Suppressor macrophage treated with lipopolysaccharide for 1 hour (primary cell): ENCODE measurements at regions not wholly inside any gene's neighbourhood (a gene's known extent, or its start where the extent isn't known, plus 50 kb on each side); places are given as distances from the start of the nearest gene placed in this dataset.

ENCODE experiments used
- DNase-seq, 3 donors: peaks; one replicate each; pipeline ENCODE4 v3.0.0-alpha.2; 2020 to 2022

- DNase-seq, result no peak
Measured at GRCh38 chr22:48256776-48257684, 1494.6 kb downstream of the TBC1D22A start.

GRCh38 chr22:48256041-48256739 is 1493.7 kb downstream of the TBC1D22A start:
- DNase-seq, result no peak

GRCh38 chr22:48254311-48254873 is 1491.9 kb downstream of the TBC1D22A start:
- no peak for DNase-seq

- DNase-seq, result no peak
Measured at GRCh38 chr22:48253573-48253972, 1491.1 kb downstream of the TBC1D22A start.

GRCh38 chr22:48253136-48253535 is 1490.7 kb downstream of the TBC1D22A start:
- DNase-seq, result no peak

- no peak for DNase-seq
Measured at GRCh38 chr22:48251629-48252028, 1489.2 kb downstream of the TBC1D22A start.

- no peak for DNase-seq
Measured at GRCh38 chr22:48250937-48251530, 1488.6 kb downstream of the TBC1D22A start.

GRCh38 chr22:48250286-48250895 is 1487.9 kb downstream of the TBC1D22A start:
- DNase-seq, result no peak

GRCh38 chr22:48249713-48250268 is 1487.3 kb downstream of the TBC1D22A start:
- DNase-seq, result no peak

- DNase-seq, result no peak
Measured at GRCh38 chr22:48248901-48249455, 1486.5 kb downstream of the TBC1D22A start.

GRCh38 chr22:48247829-48248228 is 1485.4 kb downstream of the TBC1D22A start:
- no peak for DNase-seq

- DNase-seq, result no peak
Measured at GRCh38 chr22:48245196-48245485, 1482.7 kb downstream of the TBC1D22A start.

- DNase-seq, result no peak
Measured at GRCh38 chr22:48244388-48245195, 1482.1 kb downstream of the TBC1D22A start.

GRCh38 chr22:48242461-48242864 is 1480.0 kb downstream of the TBC1D22A start:
- no peak for DNase-seq

GRCh38 chr22:48241658-48242057 is 1479.2 kb downstream of the TBC1D22A start:
- DNase-seq, result no peak

- DNase-seq, result no peak
Measured at GRCh38 chr22:48240935-48241230, 1478.4 kb downstream of the TBC1D22A start.

GRCh38 chr22:48240148-48240934 is 1477.9 kb downstream of the TBC1D22A start:
- no peak for DNase-seq

- no peak for DNase-seq
Measured at GRCh38 chr22:48239461-48240147, 1477.2 kb downstream of the TBC1D22A start.

GRCh38 chr22:48238966-48239365 is 1476.5 kb downstream of the TBC1D22A start:
- DNase-seq, result no peak

- no peak for DNase-seq
Measured at GRCh38 chr22:48238284-48238915, 1476.0 kb downstream of the TBC1D22A start.
